Astrocyte of the cerebellum (primary cell): ENCODE measurements at regions not wholly inside any gene's neighbourhood (a gene's known extent, or its start where the extent isn't known, plus 50 kb on each side); places are given as distances from the start of the nearest gene placed in this dataset.

Experiments
- DNase-seq: peaks from one replicate; pipeline ENCODE4 v3.0.0-alpha.2; 2011; ENCODE audit warnings: low read depth
- H3K4me3 ChIP-seq: 2 replicates; pipeline ENCODE4 v1.5.1; 2011; ENCODE audit warnings: mild to moderate bottlenecking, low read depth, low read length, moderate library complexity
- CTCF ChIP-seq: IDR thresholded peaks from 2 replicates; pipeline ENCODE4 v1.5.1; 2012; ENCODE audit warnings: low read length, low read depth, moderate library complexity, mild to moderate bottlenecking; ENCODE audit errors: missing control alignments
- in situ Hi-C: cut with HindIII; loops from 2 replicates; pipeline ENCODE4 v1.10.0; 2017; ENCODE audit warnings: low sequenced_read_pairs

GRCh38 chr4:136898590-136899248, 633.6 kb downstream of the PCDH18 start:
- no peak for DNase-seq
- no peak overlapping the region for H3K4me3 ChIP-seq
- TF ChIP-seq CTCF = no peak
- in situ Hi-C loops = no loop called here

- H3K4me3 ChIP-seq = no peak overlapping the region
- TF ChIP-seq CTCF = no peak
- no peak for DNase-seq
- in situ Hi-C loops = no loop called here
These were observed 638.7 kb downstream of the PCDH18 start for GRCh38 chr4:136893573-136893972.

GRCh38 chr4:136881666-136882065, 650.6 kb downstream of the PCDH18 start:
- no peak for DNase-seq
- in situ Hi-C loops = no loop called here
- no peak for TF ChIP-seq CTCF
- no peak overlapping the region for H3K4me3 ChIP-seq

GRCh38 chr4:136873555-136873954, 658.7 kb downstream of the PCDH18 start:
- H3K4me3 ChIP-seq = no peak overlapping the region
- no peak for DNase-seq
- in situ Hi-C loops = no loop called here
- no peak for TF ChIP-seq CTCF

GRCh38 chr4:136867465-136867864, 664.8 kb downstream of the PCDH18 start:
- no peak for DNase-seq
- no peak overlapping the region for H3K4me3 ChIP-seq
- in situ Hi-C loops = no loop called here
- no peak for TF ChIP-seq CTCF

GRCh38 chr4:136865526-136865925, 666.8 kb downstream of the PCDH18 start:
- H3K4me3 ChIP-seq = no peak overlapping the region
- no peak for DNase-seq
- TF ChIP-seq CTCF = no peak
- in situ Hi-C loops = no loop called here

GRCh38 chr4:136864604-136865185, 667.6 kb downstream of the PCDH18 start:
- peak; percentile 65 for TF ChIP-seq CTCF
- no peak overlapping the region for H3K4me3 ChIP-seq
- in situ Hi-C loops = no loop called here
- peak; percentile 84 for DNase-seq
